Hematopoietic multipotent progenitor cell treated with erythropoietin and hydrocortisone succinate and interleukin-3 and kit ligand, for 15 days (in vitro differentiated cells): ENCODE measurements at regions not wholly inside any gene's neighbourhood (a gene's known extent, or its start where the extent isn't known, plus 50 kb on each side); places are given as distances from the start of the nearest gene placed in this dataset.

ENCODE experiments used
- DNase-seq: peaks from one replicate; pipeline ENCODE4 v3.0.0-alpha.2; 2015; ENCODE audit warnings: low spot score

DNA sequence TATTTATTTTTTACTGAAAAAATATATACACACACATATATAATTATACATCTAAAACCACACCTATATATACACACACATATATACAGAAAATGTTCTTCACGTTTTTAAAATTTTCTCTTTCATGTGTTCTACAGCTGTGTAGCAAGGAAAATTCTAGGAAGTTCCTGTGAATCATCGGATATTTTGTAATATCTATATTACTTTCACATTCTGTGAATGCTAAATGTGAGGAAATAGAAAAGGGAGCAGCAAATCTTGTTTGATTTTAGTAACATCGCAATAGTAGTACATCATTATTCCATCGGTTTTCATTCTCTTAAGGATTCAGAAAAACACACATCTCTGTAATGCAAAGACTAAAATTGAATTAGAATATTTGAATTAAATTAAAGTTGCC, 836.8 kb upstream of the NECTIN3 start:
- DNase-seq, result no peak

DNA sequence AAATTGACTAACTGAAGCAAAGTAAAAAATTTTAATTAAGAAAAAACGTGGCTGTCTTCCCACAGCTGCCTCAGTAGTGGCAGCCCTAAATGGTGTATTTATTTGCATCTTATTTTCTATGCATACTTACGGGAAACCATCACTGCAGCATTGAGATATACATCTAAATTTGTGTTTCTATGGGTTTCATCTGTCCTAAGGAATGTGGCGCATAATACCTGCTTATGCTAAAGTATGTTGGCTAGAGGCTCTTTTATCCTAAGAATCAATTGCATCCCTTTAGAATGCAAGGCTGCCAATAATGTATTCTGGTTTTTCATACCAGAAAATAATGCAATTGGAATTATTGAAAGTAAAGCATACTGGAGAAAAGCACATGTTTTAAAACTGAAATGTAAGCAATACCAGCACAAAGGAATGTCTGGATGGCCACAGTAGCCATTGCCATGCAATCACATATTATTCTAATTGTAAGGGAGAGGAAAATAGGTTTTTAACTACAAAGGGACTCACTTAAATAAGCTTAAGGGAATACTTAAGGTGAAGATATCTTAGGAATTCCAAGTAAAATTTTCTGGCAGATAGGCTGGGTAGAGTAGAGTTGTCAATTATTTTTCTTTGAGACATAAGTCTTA, 834.5 kb upstream of the NECTIN3 start:
- no peak for DNase-seq

DNA sequence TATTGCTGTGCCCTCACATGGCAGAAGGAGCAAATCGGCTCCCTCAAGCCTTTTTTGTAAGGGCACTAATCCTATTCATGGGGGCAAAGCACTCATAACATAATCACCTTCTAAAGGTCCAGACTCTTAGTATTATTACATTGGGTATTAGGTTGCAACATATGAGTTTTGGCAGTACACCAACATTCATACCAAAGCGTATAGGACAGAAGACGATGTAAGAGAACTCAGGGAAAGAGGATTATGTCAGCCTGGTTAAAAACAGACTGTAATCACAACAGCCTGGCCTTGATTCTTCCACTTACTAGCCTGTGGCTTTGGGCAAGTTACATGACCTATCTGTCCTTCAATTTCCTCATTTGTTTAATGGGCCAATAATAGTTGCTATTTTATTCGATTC, 828.5 kb upstream of the NECTIN3 start:
- no peak for DNase-seq

DNA sequence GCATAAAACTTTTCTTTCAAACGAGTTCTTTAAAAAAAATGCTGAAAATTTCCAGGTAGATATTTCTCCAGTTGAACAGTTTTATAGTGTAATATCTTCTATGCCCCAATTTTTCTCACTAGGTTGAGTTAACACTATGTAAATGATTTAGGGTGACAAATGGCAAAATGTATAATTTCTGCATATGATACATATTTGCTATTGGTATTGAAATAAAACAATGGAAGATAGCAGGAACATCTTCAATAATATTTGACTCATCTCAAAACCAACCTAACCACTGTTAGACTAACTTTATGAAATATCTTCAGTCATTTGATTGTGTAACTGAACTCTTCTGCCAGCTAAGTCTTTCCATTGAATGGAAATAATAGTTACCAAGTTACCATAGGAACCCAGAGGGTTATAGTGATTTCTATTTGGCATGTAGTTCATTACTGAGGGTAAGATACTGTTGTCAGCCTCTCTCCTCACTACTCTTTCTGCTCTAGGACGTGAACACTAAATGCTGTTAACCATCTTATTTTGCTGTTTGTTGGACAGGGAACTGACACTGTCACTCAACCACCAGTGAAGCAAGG, 824.7 kb upstream of the NECTIN3 start:
- no peak for DNase-seq

DNA sequence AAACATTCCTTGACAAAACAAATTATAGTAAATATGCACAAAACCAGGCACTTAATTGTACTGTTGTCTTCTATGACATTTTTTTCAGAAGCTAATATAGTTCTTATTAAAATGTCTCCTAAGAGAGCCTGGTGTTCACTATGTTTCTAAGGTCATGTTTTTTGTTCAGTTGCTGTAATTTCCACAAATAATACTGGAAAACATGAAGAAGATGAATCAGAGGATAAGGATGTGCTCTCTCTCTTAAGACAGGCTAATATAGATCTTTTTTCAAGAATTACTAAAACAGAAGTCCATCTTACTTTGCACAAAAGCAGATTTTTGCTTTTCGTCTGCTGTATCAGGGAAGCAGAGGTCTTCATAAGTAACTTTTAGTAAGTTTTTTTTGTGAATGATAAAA, 823.0 kb upstream of the NECTIN3 start:
- DNase-seq, result no peak

DNA sequence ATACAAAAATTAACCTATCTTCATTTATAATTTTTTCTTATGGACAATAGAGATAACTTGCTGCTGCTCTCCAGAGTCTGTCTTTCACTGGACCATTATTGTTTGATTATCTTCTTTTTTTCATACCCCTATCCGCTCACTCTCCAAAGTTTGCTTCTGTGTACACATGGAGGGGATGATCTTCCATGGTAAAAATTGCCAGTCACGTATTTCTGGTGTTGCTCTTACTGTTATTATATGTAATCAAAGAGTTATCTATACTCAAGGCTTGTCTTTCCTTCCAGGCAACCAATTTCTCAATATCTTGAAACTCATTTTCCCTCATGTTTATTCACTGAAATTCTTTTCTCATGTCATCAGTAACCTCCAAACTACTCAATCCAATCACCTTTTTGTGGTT, 817.8 kb upstream of the NECTIN3 start:
- no peak for DNase-seq

DNA sequence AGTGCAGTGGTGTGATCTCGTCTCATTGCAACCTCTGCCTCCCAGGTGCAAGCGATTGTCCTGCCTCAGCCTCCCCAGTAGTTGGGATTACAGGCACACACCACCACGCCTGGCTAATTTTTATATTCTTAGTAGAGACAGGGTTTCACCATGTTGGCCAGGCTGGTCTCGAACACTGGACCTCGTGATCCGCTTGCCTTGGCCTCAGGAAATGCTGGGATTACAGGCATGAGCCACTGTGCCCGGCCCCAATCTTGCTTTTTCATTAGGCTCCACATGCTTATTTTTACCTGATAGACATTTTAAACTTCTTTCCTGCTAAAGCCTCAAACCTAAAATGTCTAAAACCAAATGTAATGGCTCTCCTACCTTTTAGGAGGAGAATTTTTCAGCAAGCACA, 817.0 kb upstream of the NECTIN3 start:
- no peak for DNase-seq

DNA sequence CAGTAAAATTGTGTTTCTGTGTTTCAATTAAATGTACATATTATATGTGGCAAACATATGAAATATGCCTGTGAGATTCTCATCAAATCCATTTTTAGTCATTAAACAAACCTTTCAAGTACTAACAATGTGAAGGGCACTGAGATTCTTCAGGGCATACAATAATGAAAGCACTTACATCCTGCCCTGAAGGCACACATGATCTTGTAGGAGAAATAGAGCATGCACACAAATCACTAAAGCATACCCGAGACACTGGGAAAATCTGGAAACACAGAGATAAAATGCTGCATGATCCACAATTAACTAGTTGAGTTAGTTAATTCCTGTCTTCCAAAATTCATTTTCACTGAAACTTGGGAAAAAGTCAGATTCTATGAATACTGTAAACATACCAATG, 810.5 kb upstream of the NECTIN3 start:
- DNase-seq, result no peak

DNA sequence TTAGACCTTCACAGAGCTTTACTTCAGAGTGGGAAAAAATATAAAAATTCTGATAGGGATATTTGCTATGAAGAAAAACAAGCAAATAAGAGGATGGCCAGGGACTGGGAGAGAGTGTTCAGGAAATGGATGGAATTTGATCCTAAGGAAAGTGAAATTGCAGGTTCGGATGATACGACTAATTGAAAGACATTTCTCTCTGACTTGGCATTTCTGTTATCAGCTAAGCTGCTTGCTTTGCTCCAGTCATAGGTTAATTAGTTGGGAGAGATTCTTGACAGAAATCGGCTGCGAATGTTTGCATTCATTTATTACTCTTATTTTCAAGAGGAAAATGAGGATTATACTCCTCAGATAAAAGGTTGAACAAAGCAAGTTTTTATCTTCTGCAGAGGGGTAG, 808.7 kb upstream of the NECTIN3 start:
- DNase-seq, result no peak

DNA sequence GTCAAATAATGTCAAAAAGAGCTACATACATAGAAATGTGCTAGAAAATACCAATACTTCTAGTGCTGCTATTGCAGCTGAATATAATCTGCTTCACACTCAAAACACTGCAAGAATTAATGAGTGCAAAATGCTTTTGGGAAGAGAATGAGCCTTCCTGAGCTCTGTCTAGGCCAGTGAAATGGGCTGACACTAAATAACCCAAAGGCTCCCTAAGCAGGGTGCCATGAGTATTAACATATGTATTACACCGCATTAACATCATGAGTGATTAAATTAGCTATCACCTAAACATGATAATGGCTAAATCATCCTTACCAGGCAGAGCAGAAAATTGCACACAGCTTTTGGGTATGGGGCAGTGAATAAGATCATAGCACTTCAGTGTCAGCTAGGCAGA, 806.3 kb upstream of the NECTIN3 start:
- no peak for DNase-seq

DNA sequence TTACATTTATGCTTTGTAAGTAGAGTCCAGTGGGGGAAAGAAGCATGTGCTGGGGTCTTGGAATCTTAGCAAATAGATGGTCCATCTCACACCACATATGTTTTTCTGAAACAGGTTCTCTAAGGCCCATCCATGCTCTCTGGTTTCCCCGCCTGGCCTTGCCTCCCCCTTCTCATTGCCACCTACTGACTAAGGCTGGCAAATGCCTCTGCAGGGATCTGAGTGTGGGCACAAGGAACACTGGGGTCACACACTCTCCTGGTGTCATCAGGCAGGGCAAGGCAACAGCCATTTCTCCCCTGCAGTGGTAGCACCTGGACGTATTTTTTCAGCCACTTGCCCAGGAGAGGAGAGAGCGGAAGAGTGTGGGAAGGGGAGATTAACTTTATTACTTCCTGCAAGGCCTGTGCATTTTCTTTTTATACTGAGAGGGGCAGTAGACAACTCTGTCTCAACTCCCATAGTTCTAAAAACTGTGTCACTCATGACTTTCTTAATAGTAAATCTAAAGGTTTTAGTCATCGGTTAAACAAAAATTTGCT, 804.2 kb upstream of the NECTIN3 start:
- DNase-seq, result no peak

DNA sequence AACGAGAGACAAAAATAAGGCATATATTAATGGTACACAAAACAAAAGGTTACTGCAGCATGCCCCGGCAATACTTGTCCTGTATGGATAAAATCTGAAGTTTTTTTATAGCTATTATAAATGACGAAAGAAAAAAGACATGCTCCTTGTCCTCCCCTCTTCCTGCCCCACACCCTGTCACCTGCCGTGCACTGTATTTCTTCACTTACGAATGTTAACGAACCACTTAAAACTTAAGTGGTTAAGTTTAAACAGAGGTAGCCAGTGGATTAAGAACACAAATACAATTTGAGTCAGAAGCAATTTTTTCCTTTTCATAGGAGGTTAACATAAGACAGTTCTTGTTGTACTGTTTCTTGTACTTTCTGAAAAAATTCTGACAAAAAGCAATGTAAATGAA, 799.1 kb upstream of the NECTIN3 start:
- DNase-seq, result no peak

DNA sequence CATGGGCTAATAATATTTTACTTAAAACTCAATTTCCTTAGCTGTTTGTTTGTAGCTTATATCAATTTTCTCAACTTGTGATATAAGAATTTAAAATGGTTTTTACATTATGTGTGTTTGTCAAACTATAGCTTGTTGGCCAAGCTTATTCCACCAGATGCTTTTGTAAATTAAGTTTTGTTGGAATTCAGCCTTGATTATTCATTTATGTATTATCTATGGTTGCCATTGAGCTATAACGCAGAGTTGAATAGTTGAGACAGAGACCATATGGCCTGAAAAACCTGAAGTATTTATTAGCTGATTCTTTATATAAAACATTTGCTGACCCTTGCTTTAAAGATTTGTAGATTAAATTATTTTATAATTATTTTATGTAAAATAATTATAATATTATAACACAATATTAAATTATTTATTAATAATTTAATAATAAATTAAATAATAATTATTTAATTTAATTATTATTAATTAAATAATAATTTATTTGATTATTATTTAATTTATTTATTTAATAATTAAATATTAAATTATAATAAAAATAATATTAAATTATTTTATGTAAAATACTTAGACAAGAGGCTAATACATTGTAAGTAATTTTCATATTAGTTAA, 779.6 kb upstream of the NECTIN3 start:
- no peak for DNase-seq

DNA sequence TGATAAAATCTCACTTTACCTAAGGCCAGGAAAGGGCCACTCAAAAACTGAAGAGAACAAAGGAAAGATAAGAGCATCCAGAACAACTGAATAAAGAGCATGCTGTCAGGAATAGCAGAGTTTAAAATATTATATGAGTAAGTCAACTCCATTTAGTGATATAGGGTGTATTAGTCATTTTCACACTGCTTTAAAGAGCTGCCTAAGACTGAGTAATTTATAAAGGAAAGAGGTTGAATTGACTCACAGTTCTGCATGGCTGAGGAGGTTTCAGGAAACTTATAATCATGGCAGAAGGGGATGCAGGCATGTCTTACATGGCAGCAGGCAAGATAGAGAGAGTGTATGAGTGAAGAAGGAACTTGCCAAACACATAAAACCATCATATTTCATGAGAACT, 778.0 kb upstream of the NECTIN3 start:
- DNase-seq, result no peak

DNA sequence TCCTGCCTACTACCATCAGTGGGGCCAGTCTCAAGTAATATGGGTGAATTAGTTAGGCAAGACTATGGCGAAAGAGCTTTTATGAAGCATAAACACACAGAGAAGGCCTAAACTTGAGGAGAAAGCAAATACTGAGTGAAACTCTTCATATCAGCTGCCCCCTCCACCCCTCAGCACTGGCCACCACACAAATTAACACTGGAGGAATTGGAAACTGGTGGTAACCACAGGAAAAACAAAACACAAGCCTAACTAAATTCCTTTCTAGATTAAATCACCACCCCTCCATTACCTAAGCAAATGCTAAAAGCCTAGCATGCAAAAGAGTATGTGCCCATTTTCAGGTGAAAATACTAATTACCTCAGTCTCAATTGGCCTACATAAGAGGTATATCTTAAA, 774.7 kb upstream of the NECTIN3 start:
- no peak for DNase-seq

DNA sequence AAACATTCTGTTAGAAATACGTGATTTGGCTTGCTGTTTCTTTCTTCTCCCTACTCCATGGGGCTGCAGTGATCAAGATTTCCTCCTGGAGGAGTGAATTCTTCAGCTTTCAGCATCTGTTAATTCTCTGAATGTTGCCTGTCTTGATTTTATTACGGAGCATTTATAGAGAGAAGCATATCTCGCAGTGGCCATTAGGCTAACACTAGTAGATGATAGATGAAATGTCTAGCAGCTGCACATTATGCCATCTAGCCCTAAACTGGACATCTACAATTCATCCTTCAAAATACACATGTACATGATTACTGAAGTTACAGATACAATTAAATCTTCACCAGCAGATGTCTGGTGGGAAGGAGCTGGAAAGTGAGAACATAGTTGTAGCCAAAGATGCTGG, 769.8 kb upstream of the NECTIN3 start:
- DNase-seq, result no peak

DNA sequence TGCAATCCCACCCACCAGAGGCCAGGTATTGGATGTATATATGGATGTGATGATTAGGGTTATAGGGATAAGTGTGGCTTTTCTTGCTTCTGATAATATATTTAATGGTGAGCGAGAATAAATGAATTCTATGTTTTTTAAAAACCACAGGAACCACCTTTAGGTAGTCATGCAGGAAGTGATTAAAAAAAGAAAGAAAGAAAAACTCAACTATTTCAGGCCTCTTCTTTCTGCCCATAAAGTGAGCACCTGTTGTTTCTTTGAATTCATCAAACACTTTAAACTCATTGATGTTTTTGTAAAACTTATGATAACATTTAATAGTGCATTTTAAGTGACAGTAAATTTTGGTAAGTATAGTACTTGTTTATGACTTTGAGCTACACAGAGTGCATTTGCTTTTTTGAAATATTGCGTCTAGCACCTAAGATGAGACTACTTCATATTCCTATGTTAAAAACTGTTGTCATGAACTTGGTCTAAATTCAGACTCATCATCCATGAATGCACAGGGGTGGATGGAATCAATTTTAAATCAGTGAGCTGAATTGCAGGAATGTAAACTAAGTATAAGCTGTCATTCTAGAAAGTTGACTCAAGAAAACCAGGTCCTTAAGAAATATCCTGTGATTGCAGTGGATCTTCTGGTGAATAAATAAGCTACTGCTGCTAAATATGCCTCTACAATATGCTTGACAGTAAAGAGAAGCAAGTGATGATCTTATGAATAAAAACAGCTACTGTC, 764.4 kb upstream of the NECTIN3 start:
- DNase-seq, result no peak

DNA sequence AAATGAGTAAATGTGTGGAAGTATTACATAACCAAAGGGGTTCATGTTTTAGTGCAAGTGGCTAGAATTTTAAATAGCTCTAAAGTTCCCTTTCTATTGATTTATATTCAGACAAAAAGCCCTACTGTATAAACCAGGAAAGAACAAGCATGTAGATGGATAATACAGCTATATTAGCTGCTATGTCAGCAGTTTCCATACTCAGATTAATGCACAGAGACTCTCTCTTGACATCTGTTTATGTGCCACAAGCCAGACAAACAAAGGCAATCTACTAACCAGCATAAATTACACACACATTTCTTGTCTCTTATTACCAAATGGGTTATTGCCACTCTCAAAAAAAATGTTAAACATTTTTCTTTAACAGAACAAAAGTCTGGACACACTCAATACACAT, 760.1 kb upstream of the NECTIN3 start:
- DNase-seq, result no peak

DNA sequence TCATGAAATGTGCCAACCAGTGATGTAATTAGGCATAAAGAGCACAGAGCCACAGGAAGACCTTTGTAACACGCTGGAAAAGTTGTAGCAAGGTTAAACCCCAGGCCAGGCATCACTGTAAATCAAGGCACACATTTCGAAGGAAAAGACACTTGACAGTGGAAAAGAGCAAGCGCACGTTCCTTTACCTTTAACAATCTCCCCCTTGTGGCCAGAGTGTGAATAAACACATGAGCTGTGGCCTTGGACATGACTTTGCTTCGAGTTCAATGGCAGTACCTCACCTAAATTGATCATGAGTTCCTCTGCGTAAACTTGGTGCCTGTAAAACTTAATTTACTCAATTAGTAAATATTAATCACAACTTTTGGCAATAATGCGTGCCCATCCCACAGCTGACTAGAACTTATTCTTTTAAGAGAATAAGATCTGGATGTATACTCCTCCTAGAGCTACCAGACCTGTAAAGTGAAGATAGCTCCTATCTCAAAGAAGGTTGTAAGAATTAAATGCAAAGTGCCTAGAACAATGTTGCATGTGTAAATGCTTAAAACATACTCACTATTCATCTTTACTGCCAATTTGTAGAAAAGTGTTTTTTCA, 757.0 kb upstream of the NECTIN3 start:
- peak; percentile 27 for DNase-seq

DNA sequence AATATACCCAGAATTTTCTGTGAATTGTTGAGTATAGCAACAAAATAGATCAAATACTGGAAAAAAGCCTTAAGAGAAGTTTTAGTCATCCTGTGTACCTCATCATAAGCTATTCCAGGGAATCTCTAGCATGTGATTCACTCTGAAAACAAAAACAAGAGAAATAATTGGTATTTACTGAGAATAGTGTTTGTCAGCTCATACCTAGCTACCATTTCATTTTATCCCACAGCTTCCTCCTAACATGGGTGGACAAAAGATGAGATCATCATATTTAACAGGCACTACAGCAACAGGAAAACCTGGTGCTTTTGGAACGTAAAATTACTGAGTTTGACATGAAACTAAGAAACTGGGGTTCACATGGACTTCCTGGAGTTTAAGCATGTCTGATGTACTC, 753.5 kb upstream of the NECTIN3 start:
- no peak for DNase-seq

DNA sequence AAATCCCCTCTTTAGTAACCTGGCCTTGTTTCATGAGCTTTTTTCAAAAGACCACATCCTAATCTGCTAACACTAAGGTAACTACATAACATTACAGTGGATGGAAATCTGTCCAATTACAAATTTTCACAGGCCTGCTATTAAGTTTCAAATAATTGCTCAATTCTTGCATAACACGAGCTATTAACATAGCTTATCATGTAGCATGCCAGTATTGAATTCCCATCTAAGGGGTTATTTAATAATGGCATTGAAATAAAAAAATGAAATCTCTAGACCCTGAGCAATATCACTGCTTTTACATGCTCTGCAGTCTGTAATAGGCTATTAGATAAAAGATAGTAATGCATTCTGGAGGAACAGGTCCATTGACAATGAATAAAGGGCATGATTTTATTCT, 748.3 kb upstream of the NECTIN3 start:
- DNase-seq, result no peak

DNA sequence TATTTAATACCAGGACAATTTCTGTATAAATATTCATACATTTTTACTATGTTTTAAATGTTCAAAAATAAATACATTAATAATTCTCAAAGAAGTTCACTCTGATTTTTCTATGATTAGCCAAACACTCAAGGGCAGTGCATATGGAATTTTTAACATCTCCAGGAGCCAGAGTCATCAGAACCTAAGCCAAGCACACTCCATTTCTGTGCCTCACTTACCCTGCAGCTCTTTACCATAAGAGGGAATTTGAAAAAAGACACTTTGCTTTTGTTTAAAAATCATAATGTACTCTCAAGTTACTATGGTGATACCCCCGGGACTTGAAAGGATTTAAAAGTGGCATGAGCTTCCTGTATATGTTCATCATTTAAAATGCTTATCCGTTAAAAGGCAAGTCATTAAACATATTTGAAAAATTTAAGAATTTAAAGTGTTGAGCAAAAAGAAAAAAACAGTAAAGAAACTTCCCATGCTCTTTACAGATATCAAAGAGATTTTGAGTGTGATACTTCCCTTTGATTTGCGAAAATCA, 747.4 kb upstream of the NECTIN3 start:
- no peak for DNase-seq
